Neural cell (in vitro differentiated cells): ENCODE measurements at regions not wholly inside any gene's neighbourhood (a gene's known extent, or its start where the extent isn't known, plus 50 kb on each side); places are given as distances from the start of the nearest gene placed in this dataset.

Experiments used
- H2AFZ ChIP-seq: fragments of 200-600, 300-800 bp; sonication (generic), shearing (Covaris generic); 2 replicates; pipeline ENCODE4 v1.6.0; 2014; ENCODE audit warnings: low read depth, mild to moderate bottlenecking, antibody characterized with exemption, low read length, moderate library complexity
- H3F3A ChIP-seq: fragments of 200-600 bp; shearing (Covaris generic); 2 replicates; pipeline ENCODE4 v1.6.1; 2016; ENCODE audit warnings: mild to moderate bottlenecking, moderate library complexity, mixed read lengths, antibody characterized with exemption, low read length; ENCODE audit not compliant: insufficient read depth, poor library complexity, severe bottlenecking
- H3K27ac ChIP-seq: fragments of 200-600, 300-800 bp; sonication (generic), shearing (Covaris generic); 2 replicates; pipeline ENCODE4 v1.5.1; 2014; ENCODE audit warnings: mild to moderate bottlenecking, low read length, moderate library complexity
- H3K27me3 ChIP-seq: fragments of 300-800, 200-600 bp; sonication (generic), shearing (Covaris generic); 2 replicates; pipeline ENCODE4 v1.6.0; 2014; ENCODE audit warnings: mild to moderate bottlenecking, low read depth, low read length, moderate library complexity; ENCODE audit not compliant: insufficient read depth
- H3K36me3 ChIP-seq: fragments of 300-800, 200-600 bp; sonication (generic), shearing (Covaris generic); 2 replicates; pipeline ENCODE4 v1.5.1; 2014; ENCODE audit warnings: mild to moderate bottlenecking, antibody characterized with exemption, low read length, moderate library complexity; ENCODE audit not compliant: insufficient read depth
- H3K4me2 ChIP-seq: fragments of 300-800, 200-600 bp; sonication (generic), shearing (Covaris generic); 2 replicates; pipeline ENCODE4 v1.6.0; 2014; ENCODE audit warnings: mild to moderate bottlenecking, low read length
- H3K4me3 ChIP-seq: fragments of 300-800, 200-600 bp; sonication (generic), shearing (Covaris generic); 2 replicates; pipeline ENCODE4 v1.5.1; 2014; ENCODE audit warnings: mild to moderate bottlenecking, low read length, moderate library complexity
- H3K79me2 ChIP-seq: fragments of 200-600 bp; shearing (Covaris generic); replicated peaks from 2 replicates; pipeline ENCODE4 v1.6.0; 2014; ENCODE audit warnings: mild to moderate bottlenecking, low read length, moderate library complexity; ENCODE audit not compliant: insufficient read depth
- H3K9ac ChIP-seq: fragments of 300-800, 200-600 bp; sonication (generic), shearing (Covaris generic); 2 replicates; pipeline ENCODE4 v1.6.1; 2016; ENCODE audit warnings: mild to moderate bottlenecking, low read length, mixed read lengths
- H3K9me2 ChIP-seq: fragments of 200-600 bp; shearing (Covaris generic); 2 replicates; pipeline ENCODE4 v1.6.1; 2016; ENCODE audit warnings: mild to moderate bottlenecking, low read length, mixed read lengths; ENCODE audit not compliant: insufficient read depth
- H3K9me3 ChIP-seq: fragments of 200-600, 300-800 bp; sonication (generic), shearing (Covaris generic); 2 replicates; pipeline ENCODE4 v1.6.1; 2016; ENCODE audit warnings: mild to moderate bottlenecking, mixed run types, low read length, moderate library complexity, mixed read lengths
- H4K20me1 ChIP-seq: fragments of 200-600 bp; shearing (Covaris generic); 2 replicates; pipeline ENCODE4 v1.6.1; 2016; ENCODE audit warnings: mild to moderate bottlenecking, mixed run types; ENCODE audit not compliant: insufficient read depth
- EP300 ChIP-seq: fragments of 450-650 bp; conservative IDR thresholded peaks from 2 replicates; pipeline ENCODE4 v1.6.1; 2014; ENCODE audit warnings: antibody characterized with exemption, mild to moderate bottlenecking, moderate library complexity; ENCODE audit not compliant: poor library complexity, severe bottlenecking
- EZH2 ChIP-seq: fragments of 200-600, 300-800 bp; shearing (Covaris generic), sonication (generic); IDR thresholded peaks from 2 replicates; pipeline ENCODE4 v1.6.1; 2014; ENCODE audit warnings: antibody characterized with exemption, low read length, borderline replicate concordance, mild to moderate bottlenecking; ENCODE audit not compliant: insufficient read depth, poor library complexity, severe bottlenecking
- MXI1 ChIP-seq: fragments of 450-650 bp; conservative IDR thresholded peaks from 2 replicates; pipeline ENCODE4 v1.6.1; 2014; ENCODE audit warnings: antibody characterized with exemption, mild to moderate bottlenecking; ENCODE audit not compliant: poor library complexity, severe bottlenecking
- POLR2AphosphoS5 ChIP-seq: IDR thresholded peaks from 2 replicates; pipeline ENCODE4 v1.6.1; 2012
- RAD21 ChIP-seq: fragments of 450-650 bp; conservative IDR thresholded peaks from 2 replicates; pipeline ENCODE4 v1.6.1; 2014; ENCODE audit warnings: antibody characterized with exemption, mild to moderate bottlenecking, moderate library complexity
- SMC3 ChIP-seq: fragments of 450-650 bp; conservative IDR thresholded peaks from 2 replicates; pipeline ENCODE4 v1.6.1; 2014; ENCODE audit warnings: antibody characterized with exemption, mild to moderate bottlenecking, moderate library complexity; ENCODE audit not compliant: poor library complexity
- TAF1 ChIP-seq: IDR thresholded peaks from 2 replicates; pipeline ENCODE4 v1.6.1; 2012; ENCODE audit warnings: low read depth
- TF ChIP-seq, protein P1 (sequence below): fragments of 450-650 bp; IDR thresholded peaks from 2 replicates; pipeline ENCODE4 v1.5.1; 2014; ENCODE audit warnings: antibody characterized with exemption, mild to moderate bottlenecking, moderate library complexity; ENCODE audit not compliant: poor library complexity, severe bottlenecking
- TF ChIP-seq, protein P2 (sequence below): IDR thresholded peaks from 2 replicates; pipeline ENCODE4 v1.6.1; 2012; ENCODE audit warnings: borderline replicate concordance

- Histone ChIP-seq H3K9me2 (no peaks in the 10 kb centered on the region), H3K4me3 (no peak overlapping the region), H3F3A (no peaks in the 10 kb centered on the region), H3K4me2 (no peak overlapping the region), H3K36me3 (no peaks in the 10 kb centered on the region), H3K27me3 (no peaks in the 10 kb centered on the region), H3K27ac (no peak overlapping the region), H3K9ac (no peak overlapping the region), H3K9me3 (no peaks in the 10 kb centered on the region), H2AFZ (no peak overlapping the region), H4K20me1 (no peaks in the 10 kb centered on the region), H3K79me2 (no peaks in the 10 kb centered on the region)
- TF ChIP-seq POLR2AphosphoS5 (no peak), TAF1 (no peak), EP300 (no peak), EZH2 (no peak), MXI1 (no peak), SMC3 (no peak), RAD21 (no peak)
- TF ChIP-seq, protein P1, sequence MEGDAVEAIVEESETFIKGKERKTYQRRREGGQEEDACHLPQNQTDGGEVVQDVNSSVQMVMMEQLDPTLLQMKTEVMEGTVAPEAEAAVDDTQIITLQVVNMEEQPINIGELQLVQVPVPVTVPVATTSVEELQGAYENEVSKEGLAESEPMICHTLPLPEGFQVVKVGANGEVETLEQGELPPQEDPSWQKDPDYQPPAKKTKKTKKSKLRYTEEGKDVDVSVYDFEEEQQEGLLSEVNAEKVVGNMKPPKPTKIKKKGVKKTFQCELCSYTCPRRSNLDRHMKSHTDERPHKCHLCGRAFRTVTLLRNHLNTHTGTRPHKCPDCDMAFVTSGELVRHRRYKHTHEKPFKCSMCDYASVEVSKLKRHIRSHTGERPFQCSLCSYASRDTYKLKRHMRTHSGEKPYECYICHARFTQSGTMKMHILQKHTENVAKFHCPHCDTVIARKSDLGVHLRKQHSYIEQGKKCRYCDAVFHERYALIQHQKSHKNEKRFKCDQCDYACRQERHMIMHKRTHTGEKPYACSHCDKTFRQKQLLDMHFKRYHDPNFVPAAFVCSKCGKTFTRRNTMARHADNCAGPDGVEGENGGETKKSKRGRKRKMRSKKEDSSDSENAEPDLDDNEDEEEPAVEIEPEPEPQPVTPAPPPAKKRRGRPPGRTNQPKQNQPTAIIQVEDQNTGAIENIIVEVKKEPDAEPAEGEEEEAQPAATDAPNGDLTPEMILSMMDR = no peak
- TF ChIP-seq, protein P2, sequence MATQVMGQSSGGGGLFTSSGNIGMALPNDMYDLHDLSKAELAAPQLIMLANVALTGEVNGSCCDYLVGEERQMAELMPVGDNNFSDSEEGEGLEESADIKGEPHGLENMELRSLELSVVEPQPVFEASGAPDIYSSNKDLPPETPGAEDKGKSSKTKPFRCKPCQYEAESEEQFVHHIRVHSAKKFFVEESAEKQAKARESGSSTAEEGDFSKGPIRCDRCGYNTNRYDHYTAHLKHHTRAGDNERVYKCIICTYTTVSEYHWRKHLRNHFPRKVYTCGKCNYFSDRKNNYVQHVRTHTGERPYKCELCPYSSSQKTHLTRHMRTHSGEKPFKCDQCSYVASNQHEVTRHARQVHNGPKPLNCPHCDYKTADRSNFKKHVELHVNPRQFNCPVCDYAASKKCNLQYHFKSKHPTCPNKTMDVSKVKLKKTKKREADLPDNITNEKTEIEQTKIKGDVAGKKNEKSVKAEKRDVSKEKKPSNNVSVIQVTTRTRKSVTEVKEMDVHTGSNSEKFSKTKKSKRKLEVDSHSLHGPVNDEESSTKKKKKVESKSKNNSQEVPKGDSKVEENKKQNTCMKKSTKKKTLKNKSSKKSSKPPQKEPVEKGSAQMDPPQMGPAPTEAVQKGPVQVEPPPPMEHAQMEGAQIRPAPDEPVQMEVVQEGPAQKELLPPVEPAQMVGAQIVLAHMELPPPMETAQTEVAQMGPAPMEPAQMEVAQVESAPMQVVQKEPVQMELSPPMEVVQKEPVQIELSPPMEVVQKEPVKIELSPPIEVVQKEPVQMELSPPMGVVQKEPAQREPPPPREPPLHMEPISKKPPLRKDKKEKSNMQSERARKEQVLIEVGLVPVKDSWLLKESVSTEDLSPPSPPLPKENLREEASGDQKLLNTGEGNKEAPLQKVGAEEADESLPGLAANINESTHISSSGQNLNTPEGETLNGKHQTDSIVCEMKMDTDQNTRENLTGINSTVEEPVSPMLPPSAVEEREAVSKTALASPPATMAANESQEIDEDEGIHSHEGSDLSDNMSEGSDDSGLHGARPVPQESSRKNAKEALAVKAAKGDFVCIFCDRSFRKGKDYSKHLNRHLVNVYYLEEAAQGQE = no peak
These were observed 351.8 kb downstream of the OTOL1 start for GRCh38 chr3:161848376-161848775.

- Histone ChIP-seq H3K9me2 (no peaks in the 10 kb centered on the region), H3K4me3 (no peak overlapping the region), H3K4me2 (no peak overlapping the region), H3K36me3 (no peaks in the 10 kb centered on the region), H2AFZ (no peak overlapping the region), H3K9me3 (no peaks in the 10 kb centered on the region), H3K27me3 (no peaks in the 10 kb centered on the region), H3K9ac (no peak overlapping the region), H3F3A (no peaks in the 10 kb centered on the region), H3K27ac (no peak overlapping the region), H3K79me2 (no peaks in the 10 kb centered on the region), H4K20me1 (no peaks in the 10 kb centered on the region)
- TF ChIP-seq RAD21 (peak; percentile 80), POLR2AphosphoS5 (no peak), MXI1 (no peak), EP300 (no peak), EZH2 (no peak), TAF1 (no peak), SMC3 (peak; percentile 75)
- TF ChIP-seq, protein P2 = no peak
- TF ChIP-seq, protein P1 = peak; percentile 74
These were observed 355.4 kb downstream of the OTOL1 start for GRCh38 chr3:161851941-161852566.
